HCT116 (cell line): ENCODE measurements at regions not wholly inside any gene's neighbourhood (a gene's known extent, or its start where the extent isn't known, plus 50 kb on each side); places are given as distances from the start of the nearest gene placed in this dataset.

Source experiments
- ATAC-seq: fragments of 200-7000 bp; cut with Tn5 transposase; 2 replicates; pipeline ENCODE4 v1.9.1; 2020; ENCODE audit warnings: mild to moderate bottlenecking, moderate library complexity
- BruUV-seq: library from RNA; stranded (reverse); fragments of 400-500 nt; replicated peaks from 2 replicates; lab custom pipeline; 2021; lab: Mats Ljungman, UMichigan
- CTCF ChIA-PET: fragments of 300-600 bp; sonication (Branson Sonifier 250); formaldehyde crosslinking; loops from one replicate; lab custom pipeline; 2021; ENCODE audit warnings: antibody characterized with exemption; lab: Charles Lee
- POLR2A ChIA-PET: fragments of 300-600, 350-600 bp; sonication (Branson Sonifier 250); formaldehyde crosslinking; loops from one replicate; lab custom pipeline; 2021; ENCODE audit warnings: antibody characterized with exemption; lab: Charles Lee
- RAD21 ChIA-PET, 2 experiments: fragments of 300-600 bp; sonication (Branson Sonifier 250); formaldehyde crosslinking; loops; one replicate each; lab custom pipeline; 2023; ENCODE audit warnings: low total read pairs in 2 of 2; ENCODE audit not compliant: uncharacterized antibody in 2 of 2, unreplicated experiment in 2 of 2, low non-redundant PET in 1 of 2; lab: Charles Lee
- DNase-seq: peaks from one replicate; pipeline ENCODE4 v3.0.0-alpha.2; 2010; ENCODE audit warnings: low read depth, low spot score
- H2AFZ ChIP-seq: fragments of 200-600 bp; shearing (Covaris generic), sonication (generic); 2 replicates; pipeline ENCODE4 v1.6.1; 2017; ENCODE audit warnings: low read depth, mixed run types, mixed read lengths, antibody characterized with exemption, low read length; ENCODE audit not compliant: poor library complexity, severe bottlenecking
- H3K27ac ChIP-seq: 2 replicates; pipeline ENCODE4 v1.5.1; 2012; ENCODE audit warnings: low read depth, low read length
- H3K27me3 ChIP-seq: fragments of 200-600 bp; sonication (generic); 2 replicates; pipeline ENCODE4 v1.6.1; 2016; ENCODE audit warnings: mixed run types, low read length, mixed read lengths; ENCODE audit not compliant: insufficient read depth
- H3K36me3 ChIP-seq, 2 experiments: fragments of 200-500 bp in 1 of 2; fragments of 200-600 bp in 1 of 2; sonication (Bioruptor generic) in 1 of 2; sonication (generic) in 1 of 2; 2 replicates each; pipeline versions ENCODE4 v1.5.1 to v1.6.1; 2014 to 2016; ENCODE audit warnings: low read length in 2 of 2, inconsistent platforms in 1 of 2, mixed read lengths in 1 of 2, mixed run types in 1 of 2; ENCODE audit not compliant: insufficient read depth in 2 of 2, control insufficient read depth in 1 of 2
- H3K4me1 ChIP-seq, 2 experiments: fragments of 200-600 bp in 1 of 2; sonication (generic) in 1 of 2; 2 replicates each; pipeline versions ENCODE4 v1.5.1 to v1.6.1; 2012 to 2017; ENCODE audit warnings: low read length in 2 of 2, inconsistent platforms in 1 of 2, mild to moderate bottlenecking in 1 of 2, mixed read lengths in 1 of 2, mixed run types in 1 of 2, moderate library complexity in 1 of 2; ENCODE audit not compliant: insufficient read depth in 2 of 2, control insufficient read depth in 1 of 2
- H3K4me2 ChIP-seq: fragments of 200-600 bp; sonication (generic); 2 replicates; pipeline ENCODE4 v1.6.1; 2017; ENCODE audit warnings: mixed run types, low read length, mixed read lengths
- H3K4me3 ChIP-seq, 2 experiments: fragments of 200-600 bp in 1 of 2; sonication (generic) in 1 of 2; replicated peaks in 1 of 2; 2 replicates each; pipeline ENCODE4 v1.5.1; 2011 to 2016; ENCODE audit warnings: low read length in 2 of 2, control low read depth in 1 of 2, low read depth in 1 of 2, mild to moderate bottlenecking in 1 of 2, mixed read lengths in 1 of 2, mixed run types in 1 of 2
- H3K79me2 ChIP-seq: fragments of 200-600 bp; sonication (generic); 2 replicates; pipeline ENCODE4 v1.6.1; 2017; ENCODE audit warnings: mild to moderate bottlenecking, mixed run types, low read length, moderate library complexity, mixed read lengths; ENCODE audit not compliant: insufficient read depth
- H3K9ac ChIP-seq: fragments of 200-600 bp; sonication (generic); 2 replicates; pipeline ENCODE4 v1.6.1; 2016; ENCODE audit warnings: low read length, mixed read lengths
- H3K9me2 ChIP-seq: fragments of 200-600 bp; sonication (generic), shearing (Covaris generic); 2 replicates; pipeline ENCODE4 v1.6.1; 2017; ENCODE audit warnings: mixed run types, mild to moderate bottlenecking, moderate library complexity; ENCODE audit not compliant: insufficient read depth
- H3K9me3 ChIP-seq, 2 experiments: fragments of 200-500 bp in 1 of 2; fragments of 200-600 bp in 1 of 2; sonication (Bioruptor generic) in 1 of 2; sonication (generic) in 1 of 2; 2 replicates each; pipeline ENCODE4 v1.6.1; 2014 to 2017; ENCODE audit warnings: low read length in 2 of 2, mixed read lengths in 2 of 2, inconsistent platforms in 1 of 2, low read depth in 1 of 2, mild to moderate bottlenecking in 1 of 2, mixed run types in 1 of 2, moderate library complexity in 1 of 2; ENCODE audit not compliant: control insufficient read depth in 1 of 2, insufficient read depth in 1 of 2
- H4K20me1 ChIP-seq: fragments of 200-600 bp; sonication (generic), shearing (Covaris generic); 2 replicates; pipeline ENCODE4 v1.6.1; 2017; ENCODE audit warnings: mixed run types, mild to moderate bottlenecking, moderate library complexity; ENCODE audit not compliant: insufficient read depth
- ATF3 ChIP-seq: IDR thresholded peaks from 2 replicates; pipeline ENCODE4 v1.6.1; 2012
- CBX3 ChIP-seq: IDR thresholded peaks from 2 replicates; pipeline ENCODE4 v1.6.1; 2012; ENCODE audit warnings: low read depth
- CEBPB ChIP-seq: IDR thresholded peaks from 2 replicates; pipeline ENCODE4 v1.6.1; 2012; ENCODE audit warnings: low read depth
- CTCF ChIP-seq, 3 experiments: fragments of 200-600 bp in 1 of 3; sonication (generic) in 1 of 3; IDR thresholded peaks in 2 of 3; conservative IDR thresholded peaks in 1 of 3; 2 replicates each; pipeline ENCODE4 v1.5.1; 2012 to 2017; ENCODE audit warnings: low read depth in 2 of 3, low read length in 2 of 3, antibody characterized with exemption in 1 of 3, borderline replicate concordance in 1 of 3, control low read depth in 1 of 3, mild to moderate bottlenecking in 1 of 3, mixed read lengths in 1 of 3, mixed run types in 1 of 3, moderate library complexity in 1 of 3; ENCODE audit not compliant: insufficient read depth in 1 of 3
- EGR1 ChIP-seq: IDR thresholded peaks from 2 replicates; pipeline ENCODE4 v1.6.1; 2012; ENCODE audit warnings: low read depth
- EZH2 ChIP-seq: fragments of 200-600 bp; sonication (generic); IDR thresholded peaks from 2 replicates; pipeline ENCODE4 v1.6.1; 2017; ENCODE audit warnings: antibody characterized with exemption, mixed run types
- EZH2phosphoT487 ChIP-seq: fragments of 200-600 bp; IDR thresholded peaks from 2 replicates; pipeline ENCODE4 v1.6.1; 2018; ENCODE audit warnings: antibody characterized with exemption, borderline replicate concordance
- FOSL1 ChIP-seq: IDR thresholded peaks from 2 replicates; pipeline ENCODE4 v1.6.1; 2012; ENCODE audit warnings: low read depth
- JUND ChIP-seq: IDR thresholded peaks from 2 replicates; pipeline ENCODE4 v1.6.1; 2012
- MAX ChIP-seq: IDR thresholded peaks from 2 replicates; pipeline ENCODE4 v1.6.1; 2012
- POLR2AphosphoS5 ChIP-seq: IDR thresholded peaks from 2 replicates; pipeline ENCODE4 v1.6.1; 2011; ENCODE audit warnings: mild to moderate bottlenecking, low read depth, low read length, moderate library complexity
- RAD21 ChIP-seq: IDR thresholded peaks from 2 replicates; pipeline ENCODE4 v1.6.1; 2012; ENCODE audit warnings: low read depth, mild to moderate bottlenecking
- REST ChIP-seq: IDR thresholded peaks from 2 replicates; pipeline ENCODE4 v1.6.1; 2012; ENCODE audit warnings: low read depth
- SIN3A ChIP-seq: IDR thresholded peaks from 2 replicates; pipeline ENCODE4 v1.6.1; 2012; ENCODE audit warnings: low read depth
- SP1 ChIP-seq: IDR thresholded peaks from 2 replicates; pipeline ENCODE4 v1.6.1; 2012; ENCODE audit warnings: low read depth
- SRF ChIP-seq: IDR thresholded peaks from 2 replicates; pipeline ENCODE4 v1.6.1; 2012; ENCODE audit warnings: low read depth
- TCF7L2 ChIP-seq: IDR thresholded peaks from 2 replicates; pipeline ENCODE4 v1.7.0; 2011; ENCODE audit warnings: borderline replicate concordance, inconsistent platforms; ENCODE audit not compliant: insufficient read depth, insufficient read length; ENCODE audit errors: extremely low read depth
- YY1 ChIP-seq: IDR thresholded peaks from 2 replicates; pipeline ENCODE4 v1.6.1; 2011; ENCODE audit warnings: low read length, low read depth, moderate library complexity, mild to moderate bottlenecking; ENCODE audit not compliant: insufficient replicate concordance; ENCODE audit errors: extremely low read depth
- ZBTB33 ChIP-seq: IDR thresholded peaks from 2 replicates; pipeline ENCODE4 v1.6.1; 2011; ENCODE audit warnings: mild to moderate bottlenecking, low read length, moderate library complexity; ENCODE audit not compliant: insufficient replicate concordance; ENCODE audit errors: extremely low read depth
- ZNF274 ChIP-seq: fragments of 200-500 bp; sonication (Bioruptor generic); IDR thresholded peaks from 2 replicates; pipeline ENCODE4 v1.6.1; 2014; ENCODE audit warnings: mild to moderate bottlenecking, low read depth, low read length, inconsistent platforms
- intact Hi-C: fragments of 100-400 bp; cut with micrococcal nuclease; formaldehyde crosslinking; loops from 2 replicates; pipeline ENCODE4 v1.10.0; 2022

- Histone ChIP-seq H3K79me2 (no peaks in the 10 kb centered on the region), H3K27me3 (peaks cover 4% of the 10 kb centered on the region; the same call in 1 of the 2 replicates), H3K9me2 (no peaks in the 10 kb centered on the region), H3K4me2 (no peak overlapping the region), H3K4me3 (no peak overlapping the region), H2AFZ (no peak overlapping the region), H3K36me3 (no peaks in the 10 kb centered on the region), H3K4me1 (no peaks in the 10 kb centered on the region), H3K9ac (no peak overlapping the region), H3K27ac (no peak overlapping the region), H4K20me1 (no peaks in the 10 kb centered on the region), H3K9me3 (no peaks in the 10 kb centered on the region)
- intact Hi-C loops: no loop called here
- no peak for DNase-seq
- BruUV-seq: no TSS peak
- TF ChIP-seq ZBTB33 (no peak), CBX3 (no peak), JUND (no peak), CEBPB (no peak), MAX (no peak), EZH2 (no peak), ZNF274 (no peak), POLR2AphosphoS5 (no peak), SP1 (no peak), SRF (no peak), FOSL1 (no peak), SIN3A (no peak), TCF7L2 (no peak), RAD21 (no peak), REST (no peak), ATF3 (no peak), CTCF (IDR thresholded peaks at IDR 0.05 in 2 of 3, conservative IDR thresholded peaks at IDR 0.05 in 1 of 3; ENCODE audit: borderline replicate concordance in 1 of 3, insufficient read depth in 1 of 3, low read depth in 2 of 3, low read length in 2 of 3) (no peak), YY1 (no peak), EGR1 (no peak), EZH2phosphoT487 (no peak)
- CTCF ChIA-PET: no interaction called here
- POLR2A ChIA-PET: no interaction called here
- ATAC-seq: no peak
- RAD21 ChIA-PET: no interaction called here
Observed at GRCh38 chr1:209062863-209063262, 520.7 kb upstream of the CAMK1G start.
